IgD-negative memory B cell (primary cell): ENCODE measurements at regions not wholly inside any gene's neighbourhood (a gene's known extent, or its start where the extent isn't known, plus 50 kb on each side); places are given as distances from the start of the nearest gene placed in this dataset.

Experiments
- H3K27ac Mint-ChIP-seq, 3 donors: one replicate each; pipeline ENCODE4 v1.8.0; 2020 to 2022; ENCODE audit warnings: mild to moderate bottlenecking in 3 of 3, mixed read lengths in 3 of 3, moderate library complexity in 1 of 3
- H3K27me3 Mint-ChIP-seq: one replicate; pipeline ENCODE4 v1.8.0; 2021; ENCODE audit warnings: mixed read lengths
- H3K36me3 Mint-ChIP-seq: one replicate; pipeline ENCODE4 v1.8.0; 2020; ENCODE audit warnings: mild to moderate bottlenecking, mixed read lengths
- H3K4me1 Mint-ChIP-seq, 3 donors: one replicate each; pipeline ENCODE4 v1.8.0; 2020 to 2022; ENCODE audit warnings: mixed read lengths in 3 of 3, mild to moderate bottlenecking in 1 of 3
- H3K4me3 Mint-ChIP-seq, 4 donors: one replicate each; pipeline ENCODE4 v1.8.0; 2020 to 2022; ENCODE audit warnings: mild to moderate bottlenecking in 4 of 4, mixed read lengths in 4 of 4, moderate library complexity in 3 of 4
- H3K9me3 Mint-ChIP-seq, 3 donors: one replicate each; pipeline ENCODE4 v1.8.0; 2020 to 2021; ENCODE audit warnings: mixed read lengths in 3 of 3, mild to moderate bottlenecking in 1 of 3

- Mint-ChIP-seq H3K4me1 (no peaks in the 10 kb centered on the region), H3K27ac (no peak overlapping the region), H3K36me3 (no peaks in the 10 kb centered on the region), H3K4me3 (no peak overlapping the region), H3K9me3 (peaks cover 3 to 13% (median 4%) of the 10 kb centered on the region in 3 donors), H3K27me3 (no peaks in the 10 kb centered on the region)
These were observed 571.5 kb upstream of the PSMD7 start for GRCh38 chr16:73725156-73725555.

- Mint-ChIP-seq H3K36me3 (no peaks in the 10 kb centered on the region), H3K27me3 (no peaks in the 10 kb centered on the region), H3K4me3 (no peak overlapping the region), H3K9me3 (peaks cover 2 to 9% (median 3%) of the 10 kb centered on the region in 3 donors), H3K27ac (no peak overlapping the region), H3K4me1 (no peaks in the 10 kb centered on the region)
These were observed 572.1 kb upstream of the PSMD7 start for GRCh38 chr16:73724503-73724902.

GRCh38 chr16:73717266-73717974 lies 579.2 kb upstream of the PSMD7 start:
- H3K36me3 Mint-ChIP-seq: no peaks in the 10 kb centered on the region
- H3K4me3 Mint-ChIP-seq: peak overlapping the region in 1 of 4 donors; percentile 40
- no peaks in the 10 kb centered on the region for H3K27me3 Mint-ChIP-seq
- peaks cover 3 to 13% (median 4%) of the 10 kb centered on the region in 3 donors for H3K9me3 Mint-ChIP-seq
- H3K27ac Mint-ChIP-seq: no peak overlapping the region
- H3K4me1 Mint-ChIP-seq: no peaks in the 10 kb centered on the region

DNA sequence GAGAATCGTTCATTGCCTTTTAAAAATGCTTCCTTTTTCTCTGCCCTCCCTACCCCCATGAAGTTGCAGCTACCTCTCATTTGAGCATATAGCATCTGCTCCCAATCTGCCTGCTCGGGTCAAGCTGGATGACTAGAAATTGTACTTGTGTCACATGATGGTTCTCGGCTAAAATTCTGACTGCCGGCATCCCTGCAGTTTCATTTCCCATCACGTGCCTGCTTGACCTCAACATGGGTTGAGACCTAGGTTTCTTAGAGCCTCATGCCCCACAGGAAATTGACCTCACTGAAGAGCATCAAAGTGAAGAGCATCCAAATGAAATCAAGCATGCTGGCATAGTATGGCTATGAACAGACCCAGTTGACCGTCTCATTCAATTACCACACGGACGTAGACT lies 581.6 kb upstream of the PSMD7 start:
- Mint-ChIP-seq H3K4me3 (no peak overlapping the region), H3K27ac (no peak overlapping the region), H3K9me3 (peaks cover 3 to 13% (median 4%) of the 10 kb centered on the region in 3 donors), H3K36me3 (no peaks in the 10 kb centered on the region), H3K4me1 (no peaks in the 10 kb centered on the region), H3K27me3 (no peaks in the 10 kb centered on the region)

DNA sequence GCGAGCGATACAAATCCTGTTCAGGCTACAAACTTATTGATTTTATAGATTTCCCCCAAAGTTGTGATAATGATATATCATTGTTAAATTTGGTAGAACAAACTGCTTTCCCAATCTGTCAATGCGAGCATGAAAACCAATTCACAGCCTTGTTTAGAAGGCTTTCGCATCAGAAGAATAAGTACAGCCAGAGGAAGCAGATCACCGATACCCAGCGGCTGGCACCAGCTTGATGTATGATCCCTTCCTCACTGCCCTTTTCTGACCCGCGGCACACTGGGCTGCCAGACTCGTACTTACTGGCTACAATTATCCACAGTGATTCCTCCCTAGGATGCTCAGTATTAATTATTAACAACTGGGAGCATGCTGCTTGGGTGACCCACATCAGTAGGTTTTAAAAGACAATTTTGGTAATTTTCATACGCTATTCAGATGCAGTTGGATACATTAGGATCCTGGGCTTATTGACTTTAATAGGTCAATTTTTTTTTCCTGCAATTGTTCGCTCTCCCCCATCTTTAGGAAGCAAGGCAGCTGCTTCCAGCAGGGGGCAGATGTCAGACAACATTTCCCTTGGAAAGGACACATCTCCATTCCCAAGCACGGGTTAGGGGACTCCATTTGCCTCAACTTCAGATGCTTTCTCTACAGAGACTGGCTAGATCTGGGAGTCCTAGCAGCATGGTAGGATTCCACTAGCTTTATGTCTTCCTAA lies 582.7 kb upstream of the PSMD7 start:
- peaks cover 3 to 11% (median 4%) of the 10 kb centered on the region in 3 donors for H3K9me3 Mint-ChIP-seq
- H3K4me3 Mint-ChIP-seq: no peak overlapping the region
- no peaks in the 10 kb centered on the region for H3K36me3 Mint-ChIP-seq
- H3K4me1 Mint-ChIP-seq: no peaks in the 10 kb centered on the region
- H3K27me3 Mint-ChIP-seq: no peaks in the 10 kb centered on the region
- no peak overlapping the region for H3K27ac Mint-ChIP-seq

DNA sequence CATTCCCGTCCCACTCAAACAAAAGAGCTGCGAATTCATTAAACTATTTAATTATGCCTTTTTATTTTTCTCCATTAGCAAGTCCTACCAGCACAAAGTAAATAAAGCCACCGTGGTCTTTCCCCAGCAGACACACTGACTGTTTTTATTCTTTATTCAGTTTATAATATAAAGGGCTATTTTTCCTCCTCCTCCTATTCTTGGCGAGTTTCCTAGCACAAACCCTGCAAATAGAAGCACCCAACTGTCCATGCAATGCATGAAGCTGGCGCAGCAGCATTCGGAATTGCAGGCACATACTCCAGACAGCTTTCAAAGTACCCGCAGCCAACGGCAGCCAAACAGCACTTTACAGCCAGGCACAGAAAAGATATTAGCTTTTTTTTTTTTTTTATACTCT lies 583.4 kb upstream of the PSMD7 start:
- no peaks in the 10 kb centered on the region for H3K36me3 Mint-ChIP-seq
- H3K27ac Mint-ChIP-seq: no peak overlapping the region
- peaks cover 3 to 12% (median 4%) of the 10 kb centered on the region in 3 donors for H3K9me3 Mint-ChIP-seq
- no peaks in the 10 kb centered on the region for H3K27me3 Mint-ChIP-seq
- H3K4me3 Mint-ChIP-seq: no peak overlapping the region
- no peaks in the 10 kb centered on the region for H3K4me1 Mint-ChIP-seq

- H3K9me3 Mint-ChIP-seq: peaks cover 3 to 12% (median 4%) of the 10 kb centered on the region in 3 donors
- no peaks in the 10 kb centered on the region for H3K36me3 Mint-ChIP-seq
- no peaks in the 10 kb centered on the region for H3K27me3 Mint-ChIP-seq
- H3K4me3 Mint-ChIP-seq: peak overlapping the region in 1 of 4 donors; percentile 70
- no peaks in the 10 kb centered on the region for H3K4me1 Mint-ChIP-seq
- no peak overlapping the region for H3K27ac Mint-ChIP-seq
These were observed 585.1 kb upstream of the PSMD7 start for GRCh38 chr16:73711406-73712080.

DNA sequence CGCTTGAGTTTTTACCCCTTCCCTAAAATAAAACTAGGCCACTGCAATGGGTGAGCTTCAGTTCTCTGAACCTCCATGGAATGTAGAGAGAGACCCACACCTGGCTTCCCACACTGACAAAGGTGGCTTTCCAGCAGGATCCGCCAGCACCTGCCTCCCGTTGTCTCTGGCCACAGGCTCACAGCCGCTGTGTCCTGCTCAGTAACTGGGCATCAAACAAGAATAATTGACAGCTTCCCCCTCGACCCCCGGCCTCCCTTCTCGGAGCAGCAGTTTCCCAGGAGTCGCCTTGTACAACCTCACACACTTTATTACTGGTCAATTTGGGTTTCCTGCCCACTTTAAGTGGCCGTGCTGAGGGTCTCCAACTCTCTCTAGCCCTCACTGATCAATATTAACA lies 586.1 kb upstream of the PSMD7 start:
- no peak overlapping the region for H3K4me3 Mint-ChIP-seq
- peaks cover 2% of the 10 kb centered on the region for H3K36me3 Mint-ChIP-seq
- peaks cover 0 to 12% (median 4%) of the 10 kb centered on the region in 3 donors for H3K9me3 Mint-ChIP-seq
- no peaks in the 10 kb centered on the region for H3K4me1 Mint-ChIP-seq
- no peaks in the 10 kb centered on the region for H3K27me3 Mint-ChIP-seq
- H3K27ac Mint-ChIP-seq: no peak overlapping the region

DNA sequence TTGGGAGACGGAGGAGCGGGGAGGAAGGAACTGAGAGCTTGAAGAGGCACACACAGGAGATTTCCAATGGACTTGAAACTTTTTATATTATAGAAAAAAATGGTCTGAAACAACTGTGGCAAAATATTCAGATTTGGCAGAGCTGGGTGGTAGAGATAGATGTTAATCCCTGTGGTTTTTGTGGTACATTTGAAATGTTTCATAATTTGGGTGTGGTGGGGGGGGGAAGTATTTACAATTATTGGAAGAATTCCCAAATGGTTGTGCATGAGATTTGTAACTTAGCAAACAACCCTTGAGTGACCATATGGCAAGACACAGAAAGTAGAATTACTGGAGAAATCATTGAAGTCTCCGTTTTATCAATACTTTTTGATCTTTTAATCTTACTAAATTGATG lies 588.8 kb upstream of the PSMD7 start:
- no peak overlapping the region for H3K4me3 Mint-ChIP-seq
- peaks cover 0 to 5% (median 4%) of the 10 kb centered on the region in 3 donors for H3K9me3 Mint-ChIP-seq
- no peaks in the 10 kb centered on the region for H3K4me1 Mint-ChIP-seq
- H3K36me3 Mint-ChIP-seq: peaks cover 2% of the 10 kb centered on the region
- H3K27me3 Mint-ChIP-seq: no peaks in the 10 kb centered on the region
- H3K27ac Mint-ChIP-seq: no peak overlapping the region

DNA sequence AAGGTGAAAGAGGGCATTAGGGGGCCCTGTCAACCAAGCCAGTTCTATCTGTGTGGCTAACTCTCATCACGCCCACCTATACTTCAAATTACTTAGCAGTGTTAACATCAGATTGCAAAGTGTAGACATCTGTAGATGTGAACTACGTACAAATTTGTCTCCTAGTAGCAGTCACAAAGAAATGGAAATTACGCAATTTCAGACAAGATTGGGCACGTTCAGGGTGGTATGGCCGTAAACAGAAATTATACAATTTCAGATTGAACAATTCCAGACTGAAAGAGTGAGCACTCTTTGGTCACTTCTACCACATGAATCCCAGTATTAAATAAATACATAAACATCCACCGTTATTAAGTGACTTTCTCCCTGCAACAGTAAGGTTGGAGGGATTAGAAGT lies 592.7 kb upstream of the PSMD7 start:
- H3K4me1 Mint-ChIP-seq: no peaks in the 10 kb centered on the region
- no peak overlapping the region for H3K27ac Mint-ChIP-seq
- no peaks in the 10 kb centered on the region for H3K27me3 Mint-ChIP-seq
- peaks cover 0 to 4% (median 2%) of the 10 kb centered on the region in 3 donors for H3K9me3 Mint-ChIP-seq
- no peak overlapping the region for H3K4me3 Mint-ChIP-seq
- peaks cover 2% of the 10 kb centered on the region for H3K36me3 Mint-ChIP-seq

- no peaks in the 10 kb centered on the region for H3K36me3 Mint-ChIP-seq
- H3K27me3 Mint-ChIP-seq: no peaks in the 10 kb centered on the region
- no peaks in the 10 kb centered on the region for H3K4me1 Mint-ChIP-seq
- no peak overlapping the region for H3K4me3 Mint-ChIP-seq
- no peak overlapping the region for H3K27ac Mint-ChIP-seq
- peaks cover 0 to 3% (median 2%) of the 10 kb centered on the region in 3 donors for H3K9me3 Mint-ChIP-seq
These were observed 599.3 kb upstream of the PSMD7 start for GRCh38 chr16:73697336-73697735.

GRCh38 chr16:73692861-73693260 lies 603.8 kb upstream of the PSMD7 start:
- Mint-ChIP-seq H3K9me3 (peaks cover 0 to 8% (median 5%) of the 10 kb centered on the region in 3 donors), H3K36me3 (no peaks in the 10 kb centered on the region), H3K27me3 (no peaks in the 10 kb centered on the region), H3K27ac (no peak overlapping the region), H3K4me3 (no peak overlapping the region), H3K4me1 (no peaks in the 10 kb centered on the region)

DNA sequence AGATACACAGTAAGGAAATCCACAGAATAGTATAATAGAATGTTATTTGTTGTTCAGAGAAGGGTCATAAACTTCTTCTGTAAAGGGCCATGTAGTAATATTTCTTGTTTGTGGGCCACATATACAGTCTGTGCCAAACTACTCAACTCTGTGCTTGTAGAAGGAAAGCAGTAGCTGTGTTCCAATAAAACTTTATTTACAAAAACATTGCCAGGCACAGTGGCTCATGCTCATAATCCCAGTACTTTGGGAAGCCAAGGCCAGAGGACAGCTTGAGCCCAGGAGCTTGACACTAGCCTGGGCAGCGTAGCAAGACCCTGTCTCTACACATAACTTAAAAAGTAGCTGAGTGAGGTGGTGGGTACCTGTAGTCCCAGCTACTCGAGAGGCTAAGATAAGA lies 612.8 kb upstream of the PSMD7 start:
- Mint-ChIP-seq H3K27me3 (no peaks in the 10 kb centered on the region), H3K27ac (no peak overlapping the region), H3K36me3 (no peaks in the 10 kb centered on the region), H3K4me3 (no peak overlapping the region), H3K9me3 (peaks cover 0 to 3% (median 2%) of the 10 kb centered on the region in 3 donors), H3K4me1 (no peaks in the 10 kb centered on the region)

DNA sequence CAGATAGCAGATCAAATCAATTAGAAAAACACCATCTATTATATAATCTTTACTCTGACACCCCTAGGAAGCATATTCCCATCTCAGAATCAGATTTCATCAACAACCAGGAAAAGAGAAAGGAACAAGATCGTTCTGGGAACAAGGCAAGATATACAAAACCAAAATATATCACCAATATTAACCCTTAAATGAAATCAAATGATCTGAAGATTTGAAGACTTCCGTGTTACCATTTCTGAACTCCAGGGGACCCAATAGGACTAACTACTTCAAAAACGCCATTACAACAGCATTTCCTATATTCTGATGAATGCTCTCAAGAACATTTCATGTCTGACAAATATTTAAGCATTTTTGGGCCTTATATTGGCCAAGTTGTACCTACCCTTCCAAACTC lies 624.2 kb upstream of the ZFHX3 start:
- H3K36me3 Mint-ChIP-seq: no peaks in the 10 kb centered on the region
- no peaks in the 10 kb centered on the region for H3K27me3 Mint-ChIP-seq
- H3K27ac Mint-ChIP-seq: no peak overlapping the region
- H3K4me3 Mint-ChIP-seq: no peak overlapping the region
- H3K9me3 Mint-ChIP-seq: peaks cover 2 to 10% (median 4%) of the 10 kb centered on the region in 3 donors
- H3K4me1 Mint-ChIP-seq: no peaks in the 10 kb centered on the region
